PFSK-1 (cell line): ENCODE measurements at regions not wholly inside any gene's neighbourhood (a gene's known extent, or its start where the extent isn't known, plus 50 kb on each side); places are given as distances from the start of the nearest gene placed in this dataset.

Source experiments
- FOXP2 ChIP-seq: optimal IDR thresholded peaks from 2 replicates; pipeline ENCODE3; 2011; ENCODE audit warnings: borderline replicate concordance, control low read depth, inconsistent platforms; ENCODE audit not compliant: insufficient read depth; ENCODE audit errors: extremely low read length, extremely low read depth
- POLR2AphosphoS5 ChIP-seq: IDR thresholded peaks from 2 replicates; pipeline ENCODE4 v1.6.1; 2012; ENCODE audit warnings: low read depth, mild to moderate bottlenecking, control low read depth, low read length, moderate library complexity
- REST ChIP-seq, 2 experiments: IDR thresholded peaks; 2 replicates each; pipeline versions ENCODE4 v1.6.1 to v1.8.0; 2011 to 2012; ENCODE audit warnings: low read depth in 2 of 2, low read length in 2 of 2, control low read depth in 1 of 2, inconsistent platforms in 1 of 2, mild to moderate bottlenecking in 1 of 2, moderate library complexity in 1 of 2; ENCODE audit not compliant: insufficient read depth in 1 of 2
- SIN3A ChIP-seq: IDR thresholded peaks from 2 replicates; pipeline ENCODE4 v1.6.1; 2012; ENCODE audit warnings: mild to moderate bottlenecking, low read length, moderate library complexity, borderline replicate concordance; ENCODE audit not compliant: insufficient read depth
- TAF1 ChIP-seq: IDR thresholded peaks from 2 replicates; pipeline ENCODE4 v1.6.1; 2012; ENCODE audit warnings: low read length, control low read depth, borderline replicate concordance; ENCODE audit not compliant: insufficient read depth

GRCh38 chr1:88145752-88146151, 538.3 kb upstream of the PKN2 start:
- TF ChIP-seq FOXP2 (no peak), POLR2AphosphoS5 (no peak), TAF1 (no peak), REST (IDR thresholded peaks at IDR 0.05; ENCODE audit: insufficient read depth in 1 of 2, low read depth in 2 of 2, low read length in 2 of 2) (no peak), SIN3A (no peak)

- no peak for TF ChIP-seq REST (IDR thresholded peaks at IDR 0.05; ENCODE audit: insufficient read depth in 1 of 2, low read depth in 2 of 2, low read length in 2 of 2)
- no peak for TF ChIP-seq TAF1
- TF ChIP-seq SIN3A, result no peak
- TF ChIP-seq POLR2AphosphoS5, result no peak
- TF ChIP-seq FOXP2, result no peak
These were observed 534.4 kb upstream of the PKN2 start for GRCh38 chr1:88149686-88150085.

- no peak for TF ChIP-seq POLR2AphosphoS5
These were observed 533.7 kb upstream of the PKN2 start for GRCh38 chr1:88150330-88150729.

- TF ChIP-seq TAF1, result no peak
- TF ChIP-seq REST (IDR thresholded peaks at IDR 0.05; ENCODE audit: insufficient read depth in 1 of 2, low read depth in 2 of 2, low read length in 2 of 2), result no peak
- no peak for TF ChIP-seq FOXP2
- no peak for TF ChIP-seq SIN3A
- no peak for TF ChIP-seq POLR2AphosphoS5
These were observed 520.9 kb upstream of the PKN2 start for GRCh38 chr1:88163187-88163586.

GRCh38 chr1:88168126-88168525, 515.9 kb upstream of the PKN2 start:
- TF ChIP-seq FOXP2, result no peak
- TF ChIP-seq TAF1, result no peak
- no peak for TF ChIP-seq SIN3A

GRCh38 chr1:88169139-88169538, 514.9 kb upstream of the PKN2 start:
- no peak for TF ChIP-seq REST (IDR thresholded peaks at IDR 0.05; ENCODE audit: insufficient read depth in 1 of 2, low read depth in 2 of 2, low read length in 2 of 2)
- TF ChIP-seq SIN3A, result no peak
- no peak for TF ChIP-seq POLR2AphosphoS5
- TF ChIP-seq TAF1, result no peak
